Breast epithelium (tissue), 3 donors: ENCODE measurements at regions not wholly inside any gene's neighbourhood (a gene's known extent, or its start where the extent isn't known, plus 50 kb on each side); places are given as distances from the start of the nearest gene placed in this dataset.

Source experiments
- POLR2A ChIP-seq: fragments of 450-650 bp; IDR thresholded peaks from one replicate; pipeline ENCODE4 v1.6.1; 2016; ENCODE audit warnings: antibody characterized with exemption, mild to moderate bottlenecking, moderate library complexity
- TF ChIP-seq, protein P1 (sequence below), 3 donors: fragments of 450-650 bp; IDR thresholded peaks; one replicate each; pipeline ENCODE4 v1.5.1; 2016 to 2017; ENCODE audit warnings: antibody characterized with exemption in 3 of 3, mild to moderate bottlenecking in 3 of 3, moderate library complexity in 3 of 3

DNA sequence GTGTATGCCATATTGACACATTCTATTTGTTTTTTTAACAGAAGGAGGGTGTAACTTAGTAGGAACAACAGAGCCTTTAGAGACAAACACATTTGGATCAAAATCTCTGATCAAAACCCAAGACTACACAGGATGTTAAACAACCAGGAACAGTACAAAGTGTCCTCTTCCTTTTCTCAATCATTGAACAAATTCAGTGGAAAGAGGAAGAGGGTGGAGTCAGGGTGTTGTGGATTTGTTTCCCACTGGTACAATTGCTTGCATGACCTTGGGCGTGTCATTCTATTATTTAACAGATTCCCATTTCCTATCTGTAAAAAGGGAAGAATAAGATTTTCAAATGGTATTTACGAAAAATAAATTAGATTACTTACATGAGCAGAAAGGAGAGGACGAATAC is 1162.8 kb upstream of the PRKX start:
- TF ChIP-seq, protein P1, sequence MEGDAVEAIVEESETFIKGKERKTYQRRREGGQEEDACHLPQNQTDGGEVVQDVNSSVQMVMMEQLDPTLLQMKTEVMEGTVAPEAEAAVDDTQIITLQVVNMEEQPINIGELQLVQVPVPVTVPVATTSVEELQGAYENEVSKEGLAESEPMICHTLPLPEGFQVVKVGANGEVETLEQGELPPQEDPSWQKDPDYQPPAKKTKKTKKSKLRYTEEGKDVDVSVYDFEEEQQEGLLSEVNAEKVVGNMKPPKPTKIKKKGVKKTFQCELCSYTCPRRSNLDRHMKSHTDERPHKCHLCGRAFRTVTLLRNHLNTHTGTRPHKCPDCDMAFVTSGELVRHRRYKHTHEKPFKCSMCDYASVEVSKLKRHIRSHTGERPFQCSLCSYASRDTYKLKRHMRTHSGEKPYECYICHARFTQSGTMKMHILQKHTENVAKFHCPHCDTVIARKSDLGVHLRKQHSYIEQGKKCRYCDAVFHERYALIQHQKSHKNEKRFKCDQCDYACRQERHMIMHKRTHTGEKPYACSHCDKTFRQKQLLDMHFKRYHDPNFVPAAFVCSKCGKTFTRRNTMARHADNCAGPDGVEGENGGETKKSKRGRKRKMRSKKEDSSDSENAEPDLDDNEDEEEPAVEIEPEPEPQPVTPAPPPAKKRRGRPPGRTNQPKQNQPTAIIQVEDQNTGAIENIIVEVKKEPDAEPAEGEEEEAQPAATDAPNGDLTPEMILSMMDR (IDR thresholded peaks at IDR 0.05) = no peak
- TF ChIP-seq POLR2A = no peak
